ENCODE measurements at regions not wholly inside any gene's neighbourhood (a gene's known extent, or its start where the extent isn't known, plus 50 kb on each side); places are given as distances from the start of the nearest gene placed in this dataset.

GRCh38 chr9:91143642-91144041 lies 218.1 kb downstream of the AUH start:
- TF ChIP-seq, protein P1, sequence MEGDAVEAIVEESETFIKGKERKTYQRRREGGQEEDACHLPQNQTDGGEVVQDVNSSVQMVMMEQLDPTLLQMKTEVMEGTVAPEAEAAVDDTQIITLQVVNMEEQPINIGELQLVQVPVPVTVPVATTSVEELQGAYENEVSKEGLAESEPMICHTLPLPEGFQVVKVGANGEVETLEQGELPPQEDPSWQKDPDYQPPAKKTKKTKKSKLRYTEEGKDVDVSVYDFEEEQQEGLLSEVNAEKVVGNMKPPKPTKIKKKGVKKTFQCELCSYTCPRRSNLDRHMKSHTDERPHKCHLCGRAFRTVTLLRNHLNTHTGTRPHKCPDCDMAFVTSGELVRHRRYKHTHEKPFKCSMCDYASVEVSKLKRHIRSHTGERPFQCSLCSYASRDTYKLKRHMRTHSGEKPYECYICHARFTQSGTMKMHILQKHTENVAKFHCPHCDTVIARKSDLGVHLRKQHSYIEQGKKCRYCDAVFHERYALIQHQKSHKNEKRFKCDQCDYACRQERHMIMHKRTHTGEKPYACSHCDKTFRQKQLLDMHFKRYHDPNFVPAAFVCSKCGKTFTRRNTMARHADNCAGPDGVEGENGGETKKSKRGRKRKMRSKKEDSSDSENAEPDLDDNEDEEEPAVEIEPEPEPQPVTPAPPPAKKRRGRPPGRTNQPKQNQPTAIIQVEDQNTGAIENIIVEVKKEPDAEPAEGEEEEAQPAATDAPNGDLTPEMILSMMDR (IDR thresholded peaks at IDR 0.05) = no peak
- TF ChIP-seq, protein P2, sequence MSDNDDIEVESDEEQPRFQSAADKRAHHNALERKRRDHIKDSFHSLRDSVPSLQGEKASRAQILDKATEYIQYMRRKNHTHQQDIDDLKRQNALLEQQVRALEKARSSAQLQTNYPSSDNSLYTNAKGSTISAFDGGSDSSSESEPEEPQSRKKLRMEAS (IDR thresholded peaks at IDR 0.05; ENCODE audit: low read depth) = no peak
- TF ChIP-seq MXI1 (IDR thresholded peaks at IDR 0.05; ENCODE audit: low read depth, low read length) = no peak
